Stimulated activated CD8-positive, alpha-beta memory T cell treated with anti-CD3 and anti-CD28 coated beads, Interleukin-15, amount 100 ng/mL, for 24 hours (primary cell): ENCODE measurements at regions not wholly inside any gene's neighbourhood (a gene's known extent, or its start where the extent isn't known, plus 50 kb on each side); places are given as distances from the start of the nearest gene placed in this dataset.

Source experiments
- DNase-seq: peaks from one replicate; pipeline ENCODE4 v3.0.0-alpha.2; 2020; ENCODE audit warnings: low read depth

DNA sequence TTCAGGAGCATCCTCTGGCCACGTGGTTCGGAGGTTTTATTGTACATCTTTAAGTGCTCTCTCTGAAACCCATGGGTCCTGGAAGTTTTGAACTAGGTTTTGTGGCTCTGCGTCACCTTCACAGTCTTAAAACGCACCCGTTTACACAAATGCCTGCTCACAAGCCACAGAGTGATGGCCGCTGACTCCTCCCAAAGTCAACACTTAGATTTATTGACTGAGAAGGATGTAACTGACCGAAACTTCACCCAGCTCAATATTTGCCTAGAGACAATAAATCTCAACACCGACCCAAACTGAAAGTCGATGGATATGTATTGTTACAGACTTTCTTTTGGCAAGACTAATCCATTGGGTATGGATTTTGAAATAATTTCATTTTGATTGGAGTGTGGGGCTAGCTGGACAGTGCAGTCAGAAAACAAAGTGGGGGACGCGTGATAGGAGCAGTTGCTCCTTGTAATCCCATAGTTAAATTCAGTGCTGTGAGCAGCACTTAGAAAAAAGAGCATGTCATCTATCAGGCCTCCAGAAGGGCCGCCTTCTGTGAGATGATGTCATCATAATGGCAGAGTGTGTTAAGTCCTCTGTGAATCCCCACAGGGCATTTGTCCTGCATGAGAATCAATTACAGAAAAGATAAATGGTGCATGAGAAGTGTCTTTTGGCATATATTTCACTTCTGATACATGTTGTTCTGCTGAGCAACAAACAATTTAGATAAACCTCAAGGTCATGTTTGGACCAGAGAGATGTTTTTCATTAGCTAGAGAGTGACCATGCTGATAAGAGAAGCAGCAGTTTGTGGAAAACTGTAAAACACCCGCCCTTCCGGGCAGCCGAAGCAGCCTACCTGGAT, 183.7 kb downstream of the INO80D start:
- DNase-seq: no peak

GRCh38 chr2:205901491-205901890, 184.5 kb downstream of the INO80D start:
- no peak for DNase-seq

DNA sequence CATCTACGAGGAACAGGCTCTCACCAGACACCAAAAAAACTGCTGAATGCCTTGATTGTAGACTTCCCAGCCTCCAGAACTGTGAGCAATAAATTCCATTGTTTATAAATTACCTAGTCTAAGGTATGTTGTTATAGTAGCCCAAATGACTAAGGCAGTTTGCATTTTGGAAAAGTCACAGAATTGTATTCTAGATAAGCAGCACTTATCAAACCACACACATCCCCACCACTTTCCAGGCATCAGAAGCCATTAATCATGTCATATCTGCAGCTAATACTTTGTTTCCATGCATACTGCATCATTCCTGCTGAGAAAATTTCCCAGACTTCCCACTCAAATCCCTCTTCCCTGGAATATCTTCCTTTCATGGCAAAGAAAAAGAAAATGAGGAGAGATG, 187.2 kb downstream of the INO80D start:
- no peak for DNase-seq

DNA sequence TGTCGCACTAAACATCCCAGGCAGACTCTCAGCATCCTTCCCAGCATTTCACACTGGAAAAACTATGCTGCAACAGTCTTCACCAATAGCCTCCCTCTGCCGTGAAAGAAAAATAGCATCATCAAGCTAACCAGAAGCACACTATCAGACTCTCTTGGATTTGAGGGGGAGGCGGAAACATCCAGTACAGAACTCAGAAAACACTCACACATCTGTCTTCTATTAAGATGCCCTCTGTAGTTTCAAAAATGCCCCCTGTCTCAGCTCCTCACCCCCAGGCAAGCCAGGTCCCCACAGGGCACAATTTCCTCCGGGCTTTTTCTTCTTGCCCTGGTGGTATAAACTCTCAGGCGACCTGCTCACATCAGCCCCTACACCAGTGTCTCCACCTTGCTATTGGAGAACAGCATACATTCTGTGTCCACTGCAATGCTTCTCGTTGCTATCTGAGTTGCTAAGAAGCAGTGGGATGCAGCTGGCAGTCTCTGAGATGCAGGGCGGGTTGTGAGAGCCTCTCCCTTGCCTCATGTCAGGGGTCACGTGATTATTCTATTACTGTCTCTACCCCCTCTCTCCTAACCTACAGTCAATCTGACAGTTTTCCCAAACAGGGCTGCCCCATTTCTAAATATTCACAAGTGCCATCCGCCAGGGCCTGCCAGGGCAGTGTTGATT, 189.9 kb downstream of the INO80D start:
- no peak for DNase-seq

GRCh38 chr2:205892665-205893259, 193.2 kb downstream of the INO80D start:
- no peak for DNase-seq

DNA sequence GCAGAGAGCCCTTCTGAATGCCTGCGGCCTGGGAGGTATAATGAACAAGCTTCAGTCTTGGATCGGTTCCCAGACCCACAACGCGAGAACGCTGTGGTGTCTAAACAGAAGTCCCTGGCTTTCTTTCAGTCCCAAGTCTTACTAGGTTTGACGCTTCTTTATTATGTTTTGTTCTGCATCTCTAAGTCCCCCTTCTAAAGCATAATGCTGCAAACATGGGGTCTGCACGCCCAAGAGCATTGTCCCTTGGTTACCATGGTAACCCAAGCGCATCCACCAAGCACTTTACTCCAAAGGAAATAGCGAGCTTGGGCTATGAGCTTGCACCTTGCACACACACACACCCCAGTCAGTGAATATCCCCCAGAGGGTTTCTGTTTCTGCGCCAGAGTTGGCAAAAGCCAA, 193.7 kb downstream of the INO80D start:
- DNase-seq: no peak

- DNase-seq: no peak
Observed at GRCh38 chr2:205889114-205889513, 196.9 kb downstream of the INO80D start.

DNA sequence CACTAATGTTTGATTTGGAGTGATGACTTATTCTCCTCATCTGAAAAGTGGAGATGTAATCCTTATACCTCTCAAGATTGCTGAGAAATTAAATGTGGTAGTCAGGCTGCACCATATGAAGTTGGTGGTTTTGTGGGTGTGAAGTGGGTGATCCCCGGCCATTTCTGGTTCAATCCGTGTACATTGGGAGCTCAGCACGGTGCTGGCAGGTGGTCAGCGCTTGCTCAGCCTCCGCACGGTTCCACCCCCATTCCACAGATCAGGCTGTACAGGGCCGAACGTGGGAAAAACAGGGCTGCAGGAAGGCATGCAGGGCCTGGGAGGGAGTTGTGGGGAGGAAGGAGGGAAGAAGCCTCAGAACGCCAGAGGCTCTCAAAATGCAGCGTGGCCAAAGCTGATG, 198.3 kb downstream of the INO80D start:
- no peak for DNase-seq

DNA sequence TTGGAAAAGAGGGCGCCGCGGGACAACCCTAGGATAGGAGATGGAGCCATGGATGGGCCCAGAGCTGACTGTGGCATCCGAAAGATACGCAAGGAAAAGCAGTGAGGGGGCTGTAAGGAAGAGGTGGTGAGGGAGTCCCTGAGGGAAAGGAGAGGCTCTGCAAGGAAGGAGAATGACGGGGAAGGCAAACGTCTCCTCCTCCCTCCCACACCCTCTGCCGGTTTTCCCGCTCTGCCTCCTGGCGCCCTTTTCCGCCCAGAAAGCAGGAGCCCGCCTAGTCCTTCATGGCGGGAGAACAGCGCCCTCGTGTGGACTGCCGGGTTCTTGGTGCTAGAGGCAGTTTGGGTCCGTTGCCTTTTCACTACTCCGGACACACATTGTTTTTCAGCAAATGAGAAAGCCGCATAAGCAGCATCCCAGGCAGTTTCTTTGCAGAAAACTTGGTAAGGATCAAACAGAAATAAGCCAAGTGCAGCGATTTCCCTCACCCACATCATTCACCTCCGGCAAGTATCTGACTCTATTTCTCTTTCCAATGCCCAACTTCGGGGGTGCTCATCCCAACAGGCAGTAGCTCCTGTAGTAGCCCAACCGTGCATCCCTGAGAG, 200.4 kb downstream of the INO80D start:
- peak; percentile 40 for DNase-seq

DNA sequence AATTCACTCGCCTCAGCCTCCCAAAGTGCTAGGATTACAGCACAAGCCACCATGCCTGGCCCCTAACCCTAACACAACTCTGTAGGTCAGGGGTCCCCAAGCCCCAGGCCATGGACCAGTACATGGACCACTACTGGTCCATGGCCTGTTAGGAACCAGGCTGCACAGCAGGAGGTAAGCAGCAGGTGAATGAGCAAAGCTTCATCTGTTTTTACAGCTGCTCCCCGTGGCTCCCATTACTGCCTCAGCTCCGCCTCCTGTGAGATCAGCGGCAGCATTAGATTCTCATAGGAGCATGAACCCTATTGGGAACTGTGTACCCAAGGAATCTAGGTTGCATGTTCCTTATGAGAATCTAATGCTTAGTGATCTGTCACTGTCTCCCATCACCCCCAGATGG, 201.7 kb downstream of the NRP2 start:
- no peak for DNase-seq

GRCh38 chr2:205882806-205883425, 200.6 kb downstream of the NRP2 start:
- DNase-seq: no peak

DNA sequence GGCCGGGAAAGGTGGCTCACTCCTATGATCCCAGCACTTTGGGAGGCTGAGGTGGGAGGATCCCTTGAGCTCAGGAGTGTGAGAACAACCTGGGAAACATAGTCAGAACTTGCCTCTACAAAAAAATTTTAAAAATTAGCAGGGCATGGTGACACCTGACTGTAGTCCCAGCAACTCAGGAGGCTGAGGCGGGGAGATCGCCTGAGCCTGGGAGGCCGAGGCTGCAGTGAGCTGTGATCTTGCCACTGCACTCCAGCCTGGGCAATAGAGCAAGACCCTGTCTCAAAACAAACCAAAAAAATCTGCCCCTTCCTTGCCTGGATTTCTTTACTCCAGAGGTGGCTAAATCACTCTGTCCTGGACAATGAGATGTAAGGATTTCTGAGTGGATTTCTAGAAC, 197.7 kb downstream of the NRP2 start:
- DNase-seq: no peak

DNA sequence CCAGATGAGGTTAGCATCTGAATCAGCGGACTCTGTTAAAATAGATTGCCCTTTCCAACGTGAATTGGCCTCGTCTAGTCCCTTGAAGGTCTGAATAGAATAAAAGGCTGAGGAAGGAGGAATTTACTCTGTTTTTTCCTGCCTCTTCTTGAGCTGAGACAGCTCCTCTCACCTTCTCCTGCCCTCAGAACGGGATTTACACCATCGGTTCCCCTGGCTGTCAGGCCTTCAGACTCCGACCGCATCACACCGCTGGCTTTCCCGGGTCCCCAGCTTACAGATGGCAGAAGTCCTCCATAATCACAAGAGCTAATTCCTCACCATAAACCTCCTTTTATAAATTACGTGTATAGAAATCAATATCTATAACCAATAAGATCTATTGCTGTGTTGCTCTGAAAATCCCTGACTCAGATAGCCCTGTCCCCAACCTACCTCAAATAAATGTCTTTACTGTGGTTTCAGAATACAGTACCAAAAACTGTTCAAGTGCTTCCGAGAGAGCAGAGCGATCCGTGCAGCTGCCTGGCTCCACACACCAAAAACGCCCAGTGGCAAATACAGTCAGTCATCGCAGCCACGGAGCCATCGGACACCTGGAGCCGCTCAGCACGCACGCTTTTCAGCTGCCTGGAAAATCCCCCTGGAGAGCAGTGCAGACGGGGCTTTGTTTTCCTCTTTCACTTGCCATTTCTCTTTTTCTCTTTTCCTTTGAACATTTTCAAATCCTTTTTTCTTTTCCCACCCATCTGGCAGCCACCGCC, 196.9 kb downstream of the NRP2 start:
- no peak for DNase-seq

GRCh38 chr2:205877496-205877895, 195.2 kb downstream of the NRP2 start:
- DNase-seq: no peak

- DNase-seq: no peak
Observed at GRCh38 chr2:205876127-205876526, 193.8 kb downstream of the NRP2 start.

DNA sequence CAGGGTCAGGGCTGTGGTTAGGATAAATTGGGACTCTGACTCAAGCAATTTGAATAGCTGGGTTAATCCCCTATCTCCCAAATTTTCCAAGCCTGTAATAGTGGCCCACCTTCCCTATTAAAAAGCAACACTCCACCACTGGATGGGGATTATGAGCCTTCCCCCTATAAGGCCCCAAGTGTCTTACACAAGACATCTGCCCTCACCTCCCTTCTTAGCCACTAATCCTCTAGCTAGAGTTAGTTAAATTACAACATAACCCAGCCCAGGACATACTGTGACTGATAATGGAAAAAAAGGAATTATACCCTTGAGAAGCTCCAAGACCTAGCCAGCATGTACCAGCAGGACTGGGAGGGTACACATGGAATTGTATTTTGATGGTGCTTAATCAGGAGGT, 190.4 kb downstream of the NRP2 start:
- no peak for DNase-seq

DNA sequence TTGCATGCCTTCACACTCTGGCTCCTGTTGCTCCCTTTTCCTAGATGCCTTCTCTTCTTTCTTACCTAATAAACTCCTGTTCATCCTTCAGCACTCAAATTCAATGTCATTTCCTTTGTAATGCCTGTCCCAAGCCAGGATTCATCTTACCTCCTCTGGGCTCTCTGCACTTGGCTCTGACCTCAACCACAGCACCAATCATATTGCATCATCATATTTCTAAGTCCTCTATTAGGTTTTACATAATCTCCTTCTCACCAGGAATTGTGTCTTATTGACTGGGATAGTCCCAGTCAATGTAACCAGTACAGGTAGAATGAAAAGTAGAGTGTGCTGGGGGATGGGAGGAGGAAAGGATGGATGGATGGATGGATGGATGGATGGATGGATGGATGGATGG, 187.1 kb downstream of the NRP2 start:
- DNase-seq: no peak

DNA sequence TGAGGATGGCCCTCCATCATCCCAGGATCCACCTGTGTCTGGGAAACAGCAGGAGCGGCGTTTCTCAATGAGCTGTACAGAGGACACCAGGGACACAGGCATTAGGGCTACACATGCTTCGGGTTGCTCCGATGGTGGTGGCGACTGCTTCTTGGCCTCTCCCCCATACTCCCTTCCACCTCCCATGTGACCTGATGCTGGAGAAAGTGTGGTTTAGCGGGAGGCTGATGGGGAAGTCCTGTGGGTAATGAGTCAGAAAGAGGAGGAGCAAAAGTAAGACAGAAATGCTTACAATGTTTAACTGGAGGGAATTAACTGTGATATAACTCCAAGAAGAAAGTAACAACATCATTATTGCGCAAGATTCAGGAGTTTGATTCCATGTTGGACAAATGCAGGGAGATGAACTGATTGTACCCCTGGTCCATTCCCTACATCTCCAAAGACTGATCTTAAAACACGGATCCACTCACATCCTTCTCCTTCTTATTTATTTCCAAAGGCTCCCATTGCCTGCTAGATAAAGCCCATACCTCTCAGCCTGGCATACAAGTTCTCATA, 186.6 kb downstream of the NRP2 start:
- no peak for DNase-seq

- no peak for DNase-seq
Observed at GRCh38 chr2:205868053-205868452, 185.8 kb downstream of the NRP2 start.

- DNase-seq: no peak
Observed at GRCh38 chr2:205867371-205867770, 185.1 kb downstream of the NRP2 start.

- DNase-seq: no peak
Observed at GRCh38 chr2:205865905-205866441, 183.7 kb downstream of the NRP2 start.
